ENCODE measurements at regions not wholly inside any gene's neighbourhood (a gene's known extent, or its start where the extent isn't known, plus 50 kb on each side); places are given as distances from the start of the nearest gene placed in this dataset.

DNA sequence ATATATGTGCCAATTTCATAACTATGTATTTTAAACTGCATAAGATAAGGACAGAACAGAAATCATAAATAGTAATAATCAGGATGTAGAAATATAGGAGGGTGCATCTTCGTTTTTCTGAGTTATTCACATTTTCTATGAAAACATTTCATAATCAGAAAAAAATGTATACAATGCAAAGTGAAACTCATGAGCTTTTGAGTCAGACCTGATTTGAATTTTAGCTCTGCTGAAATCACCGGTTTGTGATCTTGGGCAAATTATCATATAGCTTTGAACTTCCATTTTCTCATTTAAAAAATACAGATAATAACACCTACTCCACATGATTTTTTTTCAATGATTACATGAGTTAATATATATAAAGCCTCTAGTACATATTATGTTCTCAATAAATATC, 106.9 kb downstream of the KDR start:
- TF ChIP-seq, protein P1, sequence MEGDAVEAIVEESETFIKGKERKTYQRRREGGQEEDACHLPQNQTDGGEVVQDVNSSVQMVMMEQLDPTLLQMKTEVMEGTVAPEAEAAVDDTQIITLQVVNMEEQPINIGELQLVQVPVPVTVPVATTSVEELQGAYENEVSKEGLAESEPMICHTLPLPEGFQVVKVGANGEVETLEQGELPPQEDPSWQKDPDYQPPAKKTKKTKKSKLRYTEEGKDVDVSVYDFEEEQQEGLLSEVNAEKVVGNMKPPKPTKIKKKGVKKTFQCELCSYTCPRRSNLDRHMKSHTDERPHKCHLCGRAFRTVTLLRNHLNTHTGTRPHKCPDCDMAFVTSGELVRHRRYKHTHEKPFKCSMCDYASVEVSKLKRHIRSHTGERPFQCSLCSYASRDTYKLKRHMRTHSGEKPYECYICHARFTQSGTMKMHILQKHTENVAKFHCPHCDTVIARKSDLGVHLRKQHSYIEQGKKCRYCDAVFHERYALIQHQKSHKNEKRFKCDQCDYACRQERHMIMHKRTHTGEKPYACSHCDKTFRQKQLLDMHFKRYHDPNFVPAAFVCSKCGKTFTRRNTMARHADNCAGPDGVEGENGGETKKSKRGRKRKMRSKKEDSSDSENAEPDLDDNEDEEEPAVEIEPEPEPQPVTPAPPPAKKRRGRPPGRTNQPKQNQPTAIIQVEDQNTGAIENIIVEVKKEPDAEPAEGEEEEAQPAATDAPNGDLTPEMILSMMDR (conservative IDR thresholded peaks at IDR 0.05; ENCODE audit: low read depth, low read length): no peak
- TF ChIP-seq EZH2 (IDR thresholded peaks at IDR 0.05; ENCODE audit: low read length, unreplicated experiment) (no peak), EZH2phosphoT487 (IDR thresholded peaks at IDR 0.05; ENCODE audit: borderline replicate concordance, low read length) (no peak)

Data from PC-3 (cell line).